Loucy (cell line): ENCODE measurements at regions not wholly inside any gene's neighbourhood (a gene's known extent, or its start where the extent isn't known, plus 50 kb on each side); places are given as distances from the start of the nearest gene placed in this dataset.
A peak's percentile ranks its signal among the peaks of the same experiment; 100 is the strongest.

Experiments
- H2AFZ ChIP-seq: fragments of 200-600 bp; sonication (generic); 2 replicates; pipeline ENCODE4 v1.6.0; 2016; ENCODE audit warnings: antibody characterized with exemption, mild to moderate bottlenecking, low read length, moderate library complexity
- H3F3A ChIP-seq: fragments of 200-600 bp; 2 replicates; pipeline ENCODE4 v1.6.0; 2016; ENCODE audit warnings: antibody characterized with exemption, low read depth, mild to moderate bottlenecking
- H3K27me3 ChIP-seq: fragments of 200-600 bp; sonication (generic); 2 replicates; pipeline ENCODE4 v1.6.1; 2014; ENCODE audit warnings: low read length, mild to moderate bottlenecking; ENCODE audit not compliant: insufficient read depth, poor library complexity, severe bottlenecking
- H3K36me3 ChIP-seq: fragments of 200-600 bp; sonication (generic); 2 replicates; pipeline ENCODE4 v1.6.1; 2016; ENCODE audit warnings: low read length; ENCODE audit not compliant: insufficient read depth
- H3K4me1 ChIP-seq: fragments of 200-600 bp; sonication (generic); 2 replicates; pipeline ENCODE4 v1.5.1; 2014; ENCODE audit warnings: low read length, mild to moderate bottlenecking; ENCODE audit not compliant: insufficient read depth, poor library complexity, severe bottlenecking
- H3K4me2 ChIP-seq: fragments of 200-600 bp; sonication (generic); 2 replicates; pipeline ENCODE4 v1.6.0; 2014; ENCODE audit warnings: antibody characterized with exemption, low read length, low read depth, mild to moderate bottlenecking; ENCODE audit not compliant: poor library complexity, severe bottlenecking
- H3K4me3 ChIP-seq: fragments of 200-600 bp; sonication (generic); 2 replicates; pipeline ENCODE4 v1.5.1; 2014; ENCODE audit warnings: low read length, mild to moderate bottlenecking, mixed read lengths; ENCODE audit not compliant: poor library complexity, severe bottlenecking
- H3K79me2 ChIP-seq: fragments of 200-600 bp; sonication (generic); 2 replicates; pipeline ENCODE4 v1.6.1; 2014; ENCODE audit warnings: low read length; ENCODE audit not compliant: insufficient read depth
- H3K9ac ChIP-seq: fragments of 200-600 bp; sonication (generic); 2 replicates; pipeline ENCODE4 v1.6.0; 2014; ENCODE audit warnings: mild to moderate bottlenecking, low read depth, low read length, moderate library complexity; ENCODE audit not compliant: poor library complexity, severe bottlenecking
- H3K9me2 ChIP-seq: fragments of 200-600 bp; sonication (generic); replicated peaks from 2 replicates; pipeline ENCODE4 v1.6.1; 2016; ENCODE audit warnings: low read depth, low read length, mixed read lengths
- H3K9me3 ChIP-seq: fragments of 200-600 bp; sonication (generic); 2 replicates; pipeline ENCODE4 v1.6.1; 2014; ENCODE audit warnings: mild to moderate bottlenecking, antibody characterized with exemption, low read length, low read depth; ENCODE audit not compliant: insufficient read depth
- H4K20me1 ChIP-seq: fragments of 200-600 bp; sonication (generic); 2 replicates; pipeline ENCODE4 v1.6.0; 2014; ENCODE audit warnings: antibody characterized with exemption, low read length, mild to moderate bottlenecking; ENCODE audit not compliant: insufficient read depth, poor library complexity, severe bottlenecking
- CTCF ChIP-seq: fragments of 200-600 bp; sonication (generic); conservative IDR thresholded peaks from 2 replicates; pipeline ENCODE4 v1.5.1; 2014; ENCODE audit warnings: mild to moderate bottlenecking, antibody characterized with exemption, low read length
- EZH2phosphoT487 ChIP-seq: fragments of 200-600 bp; IDR thresholded peaks from 2 replicates; pipeline ENCODE4 v1.6.1; 2018; ENCODE audit warnings: antibody characterized with exemption, mild to moderate bottlenecking, moderate library complexity, borderline replicate concordance

- Histone ChIP-seq H3K4me3 (no peak overlapping the region), H3K9me2 (no peaks in the 10 kb centered on the region), H3K4me1 (no peaks in the 10 kb centered on the region), H3F3A (no peaks in the 10 kb centered on the region), H3K79me2 (no peaks in the 10 kb centered on the region), H4K20me1 (no peaks in the 10 kb centered on the region), H3K9ac (no peak overlapping the region), H3K4me2 (no peak overlapping the region), H3K36me3 (no peaks in the 10 kb centered on the region), H3K27me3 (no peaks in the 10 kb centered on the region), H2AFZ (no peak overlapping the region), H3K9me3 (no peaks in the 10 kb centered on the region)
- TF ChIP-seq EZH2phosphoT487 (no peak), CTCF (no peak)
These were observed 261.7 kb upstream of the SLC14A2 start for GRCh38 chr18:45353530-45353929.

- Histone ChIP-seq H3F3A (no peaks in the 10 kb centered on the region), H2AFZ (no peak overlapping the region), H3K9ac (no peak overlapping the region), H3K9me3 (no peaks in the 10 kb centered on the region), H3K4me3 (no peak overlapping the region), H3K27me3 (no peaks in the 10 kb centered on the region), H3K4me1 (no peaks in the 10 kb centered on the region), H4K20me1 (no peaks in the 10 kb centered on the region), H3K4me2 (no peak overlapping the region), H3K9me2 (no peaks in the 10 kb centered on the region), H3K36me3 (no peaks in the 10 kb centered on the region), H3K79me2 (no peaks in the 10 kb centered on the region)
- TF ChIP-seq CTCF (peak; percentile 55), EZH2phosphoT487 (no peak)
These were observed 259.2 kb upstream of the SLC14A2 start for GRCh38 chr18:45355944-45356520.

GRCh38 chr18:45357686-45358470 is 257.4 kb upstream of the SLC14A2 start:
- H3K9me3 ChIP-seq: no peaks in the 10 kb centered on the region
- H3K9ac ChIP-seq: no peak overlapping the region
- no peaks in the 10 kb centered on the region for H3F3A ChIP-seq
- no peaks in the 10 kb centered on the region for H3K9me2 ChIP-seq
- no peaks in the 10 kb centered on the region for H3K79me2 ChIP-seq
- no peaks in the 10 kb centered on the region for H3K36me3 ChIP-seq
- no peaks in the 10 kb centered on the region for H3K4me1 ChIP-seq
- no peak overlapping the region for H2AFZ ChIP-seq
- no peaks in the 10 kb centered on the region for H3K27me3 ChIP-seq
- H3K4me2 ChIP-seq: no peak overlapping the region
- H3K4me3 ChIP-seq: no peak overlapping the region
- TF ChIP-seq EZH2phosphoT487 (no peak), CTCF (no peak)
- no peaks in the 10 kb centered on the region for H4K20me1 ChIP-seq
